NCI-H345 treated with DMSO at 0.1 percent for 48 hours (cell line): ENCODE measurements at regions not wholly inside any gene's neighbourhood (a gene's known extent, or its start where the extent isn't known, plus 50 kb on each side); places are given as distances from the start of the nearest gene placed in this dataset.

Experiments used
- DNase-seq: peaks from one replicate; lab custom pipeline; 2025; ENCODE audit not compliant: unreplicated experiment; lab: John Stamatoyannopoulos, UW

- no peak for DNase-seq
These were observed 51.0 kb upstream of the EGFLAM start for GRCh38 chr5:38207343-38207742.

- no peak for DNase-seq
These were observed 55.6 kb upstream of the EGFLAM start for GRCh38 chr5:38202741-38203140.

- no peak for DNase-seq
These were observed 57.3 kb upstream of the EGFLAM start for GRCh38 chr5:38200872-38201557.

GRCh38 chr5:38197118-38197517, 61.2 kb upstream of the EGFLAM start:
- no peak for DNase-seq

GRCh38 chr5:38193015-38193581, 65.3 kb upstream of the EGFLAM start:
- peak; percentile 44 for DNase-seq

GRCh38 chr5:38191693-38192092, 66.7 kb upstream of the EGFLAM start:
- DNase-seq: no peak

- DNase-seq: no peak
These were observed 68.2 kb upstream of the EGFLAM start for GRCh38 chr5:38190111-38190510.

- DNase-seq: no peak
These were observed 69.3 kb upstream of the EGFLAM start for GRCh38 chr5:38189081-38189504.

GRCh38 chr5:38188591-38188990, 69.8 kb upstream of the EGFLAM start:
- DNase-seq: no peak

- DNase-seq: no peak
These were observed 70.8 kb upstream of the EGFLAM start for GRCh38 chr5:38187532-38187931.

- no peak for DNase-seq
These were observed 73.7 kb upstream of the EGFLAM start for GRCh38 chr5:38184627-38185026.

GRCh38 chr5:38182991-38183390, 75.4 kb upstream of the EGFLAM start:
- DNase-seq: no peak

GRCh38 chr5:38168029-38168428, 90.3 kb upstream of the EGFLAM start:
- DNase-seq: no peak

GRCh38 chr5:38167562-38167996, 90.8 kb upstream of the EGFLAM start:
- DNase-seq: no peak

- DNase-seq: no peak
These were observed 91.5 kb upstream of the EGFLAM start for GRCh38 chr5:38166832-38167231.

GRCh38 chr5:38165435-38165834, 92.9 kb upstream of the EGFLAM start:
- no peak for DNase-seq

- no peak for DNase-seq
These were observed 93.5 kb upstream of the EGFLAM start for GRCh38 chr5:38164776-38165399.

- no peak for DNase-seq
These were observed 94.6 kb upstream of the EGFLAM start for GRCh38 chr5:38163636-38164237.

GRCh38 chr5:38162625-38163024, 95.7 kb upstream of the EGFLAM start:
- no peak for DNase-seq

GRCh38 chr5:38157024-38157423, 101.3 kb upstream of the EGFLAM start:
- no peak for DNase-seq

GRCh38 chr5:38154615-38155204, 103.6 kb upstream of the EGFLAM start:
- DNase-seq: no peak

- DNase-seq: no peak
These were observed 106.5 kb upstream of the EGFLAM start for GRCh38 chr5:38151878-38152277.
